ENCODE measurements at regions not wholly inside any gene's neighbourhood (a gene's known extent, or its start where the extent isn't known, plus 50 kb on each side); places are given as distances from the start of the nearest gene placed in this dataset.

- H3K4me3 Mint-ChIP-seq: no peak overlapping the region
- TF ChIP-seq, protein P1, sequence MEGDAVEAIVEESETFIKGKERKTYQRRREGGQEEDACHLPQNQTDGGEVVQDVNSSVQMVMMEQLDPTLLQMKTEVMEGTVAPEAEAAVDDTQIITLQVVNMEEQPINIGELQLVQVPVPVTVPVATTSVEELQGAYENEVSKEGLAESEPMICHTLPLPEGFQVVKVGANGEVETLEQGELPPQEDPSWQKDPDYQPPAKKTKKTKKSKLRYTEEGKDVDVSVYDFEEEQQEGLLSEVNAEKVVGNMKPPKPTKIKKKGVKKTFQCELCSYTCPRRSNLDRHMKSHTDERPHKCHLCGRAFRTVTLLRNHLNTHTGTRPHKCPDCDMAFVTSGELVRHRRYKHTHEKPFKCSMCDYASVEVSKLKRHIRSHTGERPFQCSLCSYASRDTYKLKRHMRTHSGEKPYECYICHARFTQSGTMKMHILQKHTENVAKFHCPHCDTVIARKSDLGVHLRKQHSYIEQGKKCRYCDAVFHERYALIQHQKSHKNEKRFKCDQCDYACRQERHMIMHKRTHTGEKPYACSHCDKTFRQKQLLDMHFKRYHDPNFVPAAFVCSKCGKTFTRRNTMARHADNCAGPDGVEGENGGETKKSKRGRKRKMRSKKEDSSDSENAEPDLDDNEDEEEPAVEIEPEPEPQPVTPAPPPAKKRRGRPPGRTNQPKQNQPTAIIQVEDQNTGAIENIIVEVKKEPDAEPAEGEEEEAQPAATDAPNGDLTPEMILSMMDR (IDR thresholded peaks at IDR 0.05; ENCODE audit: unreplicated experiment): no peak
- no peak for DNase-seq (ENCODE audit: low spot score in 2 of 2, unreplicated experiment in 2 of 2)
- H3K4me1 Mint-ChIP-seq: no peaks in the 10 kb centered on the region
- peaks cover 17% of the 10 kb centered on the region for H3K9me3 Mint-ChIP-seq
- H3K27ac Mint-ChIP-seq: no peak overlapping the region
- H3K36me3 Mint-ChIP-seq: no peaks in the 10 kb centered on the region
- no peaks in the 10 kb centered on the region for H3K27me3 Mint-ChIP-seq (ENCODE audit: low read depth)
Observed at GRCh38 chr4:62544428-62544827, 1344.3 kb downstream of the ADGRL3 start.

DNA sequence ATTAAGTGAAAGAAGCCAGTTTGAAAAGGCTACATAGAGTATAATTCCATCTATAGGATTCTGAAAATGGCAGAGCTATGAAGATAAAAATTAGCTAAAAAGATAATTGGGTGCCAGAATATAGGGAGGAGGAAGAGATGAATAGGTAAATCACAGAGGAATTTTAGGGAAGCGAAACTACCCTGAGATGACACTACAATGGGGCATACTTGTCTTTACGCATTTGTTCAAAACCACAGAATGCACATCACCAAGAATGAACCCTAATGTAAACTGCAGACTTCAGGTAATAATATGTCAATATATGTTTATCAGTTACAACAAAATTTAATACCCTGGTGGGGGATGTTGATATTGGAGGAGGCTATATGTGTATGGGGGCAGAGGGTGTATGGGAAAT is 1342.9 kb downstream of the ADGRL3 start:
- Mint-ChIP-seq H3K27me3 (ENCODE audit: low read depth) (no peaks in the 10 kb centered on the region), H3K4me3 (no peak overlapping the region), H3K4me1 (no peaks in the 10 kb centered on the region), H3K36me3 (no peaks in the 10 kb centered on the region), H3K9me3 (peaks cover 28% of the 10 kb centered on the region), H3K27ac (no peak overlapping the region)
- DNase-seq (ENCODE audit: low spot score in 2 of 2, unreplicated experiment in 2 of 2): no peak
- TF ChIP-seq, protein P1 (IDR thresholded peaks at IDR 0.05; ENCODE audit: unreplicated experiment): no peak

GRCh38 chr4:62533573-62533972 is 1333.4 kb downstream of the ADGRL3 start:
- no peak overlapping the region for H3K27ac Mint-ChIP-seq
- peaks cover 3% of the 10 kb centered on the region for H3K4me1 Mint-ChIP-seq
- H3K4me3 Mint-ChIP-seq: no peak overlapping the region
- DNase-seq (ENCODE audit: low spot score in 2 of 2, unreplicated experiment in 2 of 2): no peak
- no peaks in the 10 kb centered on the region for H3K27me3 Mint-ChIP-seq (ENCODE audit: low read depth)
- H3K9me3 Mint-ChIP-seq: peaks cover 6% of the 10 kb centered on the region
- TF ChIP-seq, protein P1 (IDR thresholded peaks at IDR 0.05; ENCODE audit: unreplicated experiment): no peak
- H3K36me3 Mint-ChIP-seq: no peaks in the 10 kb centered on the region

- Mint-ChIP-seq H3K36me3 (no peaks in the 10 kb centered on the region), H3K27me3 (ENCODE audit: low read depth) (no peaks in the 10 kb centered on the region), H3K27ac (no peak overlapping the region), H3K4me1 (peaks cover 3% of the 10 kb centered on the region), H3K4me3 (no peak overlapping the region), H3K9me3 (no peaks in the 10 kb centered on the region)
- TF ChIP-seq, protein P1 (IDR thresholded peaks at IDR 0.05; ENCODE audit: unreplicated experiment): no peak
- no peak for DNase-seq (ENCODE audit: low spot score in 2 of 2, unreplicated experiment in 2 of 2)
Observed at GRCh38 chr4:62531731-62532130, 1331.6 kb downstream of the ADGRL3 start.

GRCh38 chr4:62531264-62531663 is 1331.1 kb downstream of the ADGRL3 start:
- no peak for DNase-seq (ENCODE audit: low spot score in 2 of 2, unreplicated experiment in 2 of 2)

More at GRCh38 chr4:62531264-62531663, 1331.1 kb downstream of the ADGRL3 start:
- H3K9me3 Mint-ChIP-seq: no peaks in the 10 kb centered on the region
- H3K36me3 Mint-ChIP-seq: no peaks in the 10 kb centered on the region
- no peaks in the 10 kb centered on the region for H3K27me3 Mint-ChIP-seq (ENCODE audit: low read depth)
- no peak overlapping the region for H3K27ac Mint-ChIP-seq
- H3K4me3 Mint-ChIP-seq: no peak overlapping the region
- H3K4me1 Mint-ChIP-seq: peaks cover 3% of the 10 kb centered on the region
- TF ChIP-seq, protein P1 (IDR thresholded peaks at IDR 0.05; ENCODE audit: unreplicated experiment): no peak

Data from mesothelial cell of epicardium (in vitro differentiated cells).